Activated CD4-positive, alpha-beta T cell treated with anti-CD3 and anti-CD28 coated beads, Interleukin-2, amount 50 U/mL, for 16 hours (primary cell): ENCODE measurements at regions not wholly inside any gene's neighbourhood (a gene's known extent, or its start where the extent isn't known, plus 50 kb on each side); places are given as distances from the start of the nearest gene placed in this dataset.

ENCODE experiments used
- DNase-seq: peaks from one replicate; pipeline ENCODE4 v3.0.0-alpha.2; 2020

DNA sequence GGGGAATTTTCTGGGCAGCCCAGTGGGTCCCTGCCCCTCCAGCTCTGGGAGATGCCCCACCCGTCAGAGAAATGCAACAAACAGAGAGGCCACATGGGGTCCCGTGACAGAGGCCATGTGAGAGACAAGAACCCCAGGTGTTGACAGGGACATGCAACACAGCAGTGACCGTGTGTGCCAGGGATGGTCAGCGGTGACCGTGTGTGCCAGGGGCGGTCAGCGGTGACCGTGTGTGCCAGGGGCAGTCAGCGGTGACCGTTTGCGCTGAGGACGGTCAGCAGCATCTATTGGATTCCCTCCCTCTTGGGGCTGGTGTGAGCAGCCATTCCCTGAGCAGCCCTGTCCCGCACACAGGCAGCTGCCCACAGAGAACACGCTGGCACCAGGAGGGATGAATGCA lies 146.6 kb upstream of the OTOS start:
- DNase-seq: no peak

GRCh38 chr2:240287496-240288086 lies 147.1 kb upstream of the OTOS start:
- DNase-seq: no peak

DNA sequence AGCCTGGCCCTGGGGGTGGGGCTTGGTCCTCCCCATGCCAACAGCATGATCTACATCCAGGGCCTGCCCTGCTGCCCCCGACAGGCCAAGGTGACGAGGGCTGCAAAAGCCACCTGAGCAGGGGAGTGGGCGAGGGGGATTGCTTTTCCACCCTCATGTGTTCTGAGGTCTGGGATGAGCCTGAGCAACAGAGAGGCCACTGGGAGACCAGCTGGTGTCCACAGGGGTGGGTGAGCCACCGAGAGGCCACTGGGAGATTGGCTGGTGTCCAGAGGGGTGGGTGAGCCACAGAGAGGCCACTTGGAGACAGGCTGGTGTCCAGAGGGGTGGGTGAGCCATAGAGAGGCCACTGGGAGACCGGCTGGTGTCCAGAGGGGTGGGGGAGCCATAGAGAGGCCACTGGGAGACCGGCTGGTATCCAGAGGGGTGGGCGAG lies 147.4 kb upstream of the GPC1 start:
- no peak for DNase-seq

- DNase-seq: no peak
Observed at GRCh38 chr2:240289701-240290431, 145.6 kb upstream of the GPC1 start.

DNA sequence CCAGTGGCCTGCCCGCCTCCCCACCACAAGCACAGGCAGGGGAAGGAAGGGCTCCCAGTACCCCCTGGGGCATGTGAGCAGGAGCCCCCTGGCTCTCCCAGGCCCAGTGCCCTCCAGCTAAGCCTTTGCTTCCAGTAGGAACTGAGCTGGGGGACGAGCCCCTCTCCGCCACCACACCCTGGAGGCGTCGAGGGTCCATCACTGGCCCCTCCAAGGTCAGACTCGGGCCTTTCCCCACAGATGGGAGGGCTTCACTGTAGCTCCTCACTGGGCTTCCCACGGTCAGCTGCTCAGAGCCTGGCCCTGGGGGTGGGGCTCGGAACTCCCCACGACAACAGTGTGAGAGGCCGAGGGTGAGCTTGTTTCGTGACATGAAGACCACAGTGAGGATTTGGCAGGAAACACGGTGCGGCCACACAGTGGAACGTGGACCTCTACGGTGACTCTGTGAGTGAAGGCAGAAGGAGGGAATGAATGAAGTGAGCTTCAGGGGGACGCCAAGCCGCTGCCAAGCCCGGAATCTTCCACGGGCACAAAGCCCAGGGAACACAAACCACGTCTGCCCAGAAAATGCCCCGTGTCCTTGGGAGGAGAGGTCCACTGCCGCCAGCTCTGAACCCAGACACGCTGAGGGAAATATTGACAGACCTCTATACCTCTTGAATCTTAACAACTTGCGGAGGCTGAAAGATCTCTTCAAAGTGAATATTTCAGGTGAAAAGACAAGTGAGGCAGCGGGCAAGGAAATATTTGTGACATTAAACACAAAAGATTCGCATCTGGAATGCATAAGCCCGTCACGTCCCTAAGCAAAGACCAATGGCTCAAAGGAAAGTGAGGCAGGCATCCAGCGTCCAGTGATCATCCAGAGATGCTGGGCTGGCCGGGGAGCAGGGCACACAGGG lies 144.8 kb upstream of the GPC1 start:
- DNase-seq: no peak

DNA sequence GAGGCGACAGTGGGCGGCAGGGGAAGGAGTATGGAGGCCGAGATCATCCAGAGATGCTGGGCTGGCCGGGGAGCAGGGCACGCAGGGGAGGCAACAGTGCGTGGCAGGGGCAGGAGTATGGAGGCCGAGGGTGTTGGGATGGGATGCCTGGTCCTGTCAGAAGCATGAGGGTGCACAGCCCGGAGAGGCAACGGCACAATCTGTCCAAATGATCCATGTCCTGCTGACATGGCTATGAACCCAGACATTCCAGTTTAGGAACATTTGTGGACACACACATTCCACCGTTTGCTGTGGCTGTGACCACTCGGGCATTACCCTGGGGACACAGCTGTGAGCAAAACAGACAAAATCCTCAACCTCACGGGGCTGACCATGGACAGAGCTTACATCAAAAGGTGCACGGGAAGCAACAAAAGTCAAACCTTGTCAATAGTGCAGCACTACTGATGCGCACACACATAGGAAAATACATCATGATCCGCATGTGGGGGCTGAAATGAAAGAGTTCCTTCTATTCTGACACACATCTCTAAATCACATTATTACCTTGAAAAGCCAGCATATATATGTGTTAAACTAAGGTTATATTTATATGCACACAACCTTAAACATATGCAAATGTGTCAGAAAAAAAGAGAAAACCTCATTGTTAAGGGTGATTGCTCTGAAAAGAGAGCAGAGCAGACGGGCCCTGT lies 144.0 kb upstream of the GPC1 start:
- DNase-seq: no peak

DNA sequence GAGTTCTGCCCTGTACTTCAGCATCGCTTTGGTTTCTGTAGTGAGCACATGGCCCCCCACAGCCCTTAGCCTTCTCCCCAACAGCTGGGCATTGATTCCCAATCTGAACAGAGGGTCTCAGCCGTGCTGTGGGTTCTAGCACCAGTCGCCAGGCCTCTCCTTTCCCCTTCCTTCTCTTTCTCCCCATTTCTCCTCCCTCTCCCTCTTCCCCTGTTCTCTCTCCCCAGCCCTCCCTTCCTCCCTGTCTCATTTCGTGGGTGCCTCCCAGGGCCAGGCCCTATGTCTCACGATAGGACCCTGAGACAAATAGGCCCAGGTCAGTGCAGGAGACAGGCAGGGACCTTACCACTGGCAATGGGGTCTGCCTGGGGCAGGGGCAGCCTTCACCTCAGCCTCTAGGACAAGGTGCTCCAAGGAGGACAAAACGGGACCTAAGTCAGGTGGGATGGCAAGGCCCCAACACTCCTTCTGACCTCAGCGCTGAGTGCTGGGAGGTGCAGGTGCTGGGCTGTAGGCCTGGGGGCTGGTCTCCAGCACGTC lies 143.4 kb upstream of the GPC1 start:
- no peak for DNase-seq

DNA sequence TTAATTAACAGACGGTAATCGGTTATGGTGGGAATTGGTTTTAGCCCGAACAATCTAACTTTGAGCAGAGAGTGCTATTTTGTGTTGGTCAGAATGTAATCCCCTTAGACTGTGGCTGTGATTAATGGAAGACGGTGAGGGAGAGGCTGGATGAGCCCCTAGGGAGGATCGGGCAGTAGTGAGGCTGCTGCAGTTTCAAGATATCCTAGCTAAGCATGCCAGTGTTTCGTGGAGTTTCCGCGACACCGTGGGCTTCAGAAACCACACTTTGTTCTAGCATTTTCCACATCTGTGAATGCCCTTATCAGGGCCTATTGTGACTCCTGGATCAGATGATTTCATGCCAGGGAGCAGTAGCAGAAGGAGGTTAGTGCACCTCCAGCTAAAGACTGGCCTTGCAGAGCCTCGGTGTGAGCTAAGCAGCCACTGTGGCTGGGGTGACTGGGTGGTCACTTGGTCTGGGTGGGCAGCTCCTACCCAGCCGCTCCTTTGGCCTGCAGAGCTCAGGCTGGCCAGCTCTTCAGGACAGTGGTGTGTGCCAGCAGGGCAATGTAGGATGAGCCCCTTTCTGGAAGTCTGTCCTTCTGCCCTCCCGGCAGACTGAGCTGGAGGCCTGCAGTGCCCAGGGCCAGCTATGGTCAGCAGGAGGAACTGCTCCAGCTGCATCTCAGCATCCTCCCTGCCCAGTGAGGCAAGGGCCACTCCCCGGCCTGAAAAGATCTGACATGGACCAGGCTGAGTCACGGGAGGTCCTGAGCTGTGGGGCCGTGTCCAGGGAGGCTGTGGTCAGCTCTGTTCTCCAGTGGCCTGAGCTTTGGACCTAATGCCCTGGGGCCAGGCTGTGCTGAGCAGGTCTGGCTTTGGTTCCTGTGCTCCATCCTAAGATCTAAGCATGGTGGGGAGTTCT lies 142.6 kb upstream of the GPC1 start:
- no peak for DNase-seq

DNA sequence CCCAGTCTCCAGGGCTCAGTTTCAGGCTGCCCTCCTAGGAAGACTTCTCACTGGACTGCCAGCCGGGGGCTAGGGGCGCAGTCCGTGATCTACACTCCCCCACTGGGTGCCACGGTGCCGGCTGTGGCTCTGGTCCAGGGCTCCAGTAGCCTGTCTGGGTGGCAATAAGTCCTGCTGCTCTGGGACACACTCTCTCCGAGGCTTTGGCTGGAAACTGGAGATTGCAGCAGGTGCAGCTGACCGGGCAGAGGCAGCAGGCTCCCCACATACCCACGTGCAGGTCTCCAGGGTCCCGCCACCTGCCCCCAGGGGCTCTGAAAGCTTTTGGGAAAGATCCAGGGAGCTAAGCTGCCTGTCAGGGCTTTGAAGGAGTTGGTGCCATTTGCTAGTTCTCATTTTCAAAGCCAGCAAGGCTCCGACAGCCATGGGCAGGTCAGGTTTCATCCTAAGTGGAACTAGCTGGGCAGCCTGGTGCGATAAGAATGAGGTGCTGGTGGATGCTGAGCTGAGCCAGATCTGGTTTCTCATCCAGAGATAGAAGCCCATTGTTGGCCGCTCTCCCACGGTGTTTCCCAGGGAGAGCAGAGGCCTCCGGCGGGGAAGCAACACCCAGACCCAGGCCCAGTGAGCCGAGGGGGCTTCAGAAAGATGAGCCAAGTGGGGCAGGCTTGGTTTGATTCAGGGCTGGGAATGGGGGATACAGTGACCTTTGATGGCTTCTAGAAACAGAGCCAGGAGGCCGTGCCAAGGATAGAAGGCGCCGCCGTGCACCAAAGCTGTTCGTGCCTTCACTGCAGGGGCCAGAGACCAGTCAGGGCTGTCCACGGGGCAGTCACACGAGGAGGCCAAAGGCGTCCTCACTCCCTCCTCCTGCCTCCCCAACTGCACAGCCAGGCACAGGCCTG lies 141.7 kb upstream of the GPC1 start:
- DNase-seq: no peak

DNA sequence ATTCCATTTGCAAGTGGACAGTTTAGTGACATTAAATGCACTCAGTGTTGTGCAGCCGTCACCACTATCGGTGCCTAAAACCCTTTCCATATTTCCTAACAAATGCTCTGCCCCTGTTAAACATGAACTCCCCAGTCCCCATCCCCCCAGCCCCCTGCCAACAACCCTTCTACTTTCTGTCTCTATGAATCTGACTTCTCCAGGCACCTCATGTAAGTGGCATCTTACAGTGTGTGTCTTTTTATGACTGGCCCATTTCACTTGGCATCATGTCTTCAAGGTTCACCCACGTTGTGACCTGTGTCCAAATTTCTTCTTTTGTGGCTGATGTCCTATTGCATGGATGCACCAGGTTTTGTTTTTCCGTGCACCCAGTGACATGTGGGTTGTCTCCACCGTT lies 140.9 kb upstream of the GPC1 start:
- DNase-seq: no peak

GRCh38 chr2:240295256-240296103 lies 140.0 kb upstream of the GPC1 start:
- no peak for DNase-seq

- DNase-seq: no peak
Observed at GRCh38 chr2:240296104-240296406, 139.4 kb upstream of the GPC1 start.

GRCh38 chr2:240296476-240297255 lies 138.8 kb upstream of the GPC1 start:
- DNase-seq: no peak

GRCh38 chr2:240297256-240298116 lies 138.0 kb upstream of the GPC1 start:
- DNase-seq: no peak

DNA sequence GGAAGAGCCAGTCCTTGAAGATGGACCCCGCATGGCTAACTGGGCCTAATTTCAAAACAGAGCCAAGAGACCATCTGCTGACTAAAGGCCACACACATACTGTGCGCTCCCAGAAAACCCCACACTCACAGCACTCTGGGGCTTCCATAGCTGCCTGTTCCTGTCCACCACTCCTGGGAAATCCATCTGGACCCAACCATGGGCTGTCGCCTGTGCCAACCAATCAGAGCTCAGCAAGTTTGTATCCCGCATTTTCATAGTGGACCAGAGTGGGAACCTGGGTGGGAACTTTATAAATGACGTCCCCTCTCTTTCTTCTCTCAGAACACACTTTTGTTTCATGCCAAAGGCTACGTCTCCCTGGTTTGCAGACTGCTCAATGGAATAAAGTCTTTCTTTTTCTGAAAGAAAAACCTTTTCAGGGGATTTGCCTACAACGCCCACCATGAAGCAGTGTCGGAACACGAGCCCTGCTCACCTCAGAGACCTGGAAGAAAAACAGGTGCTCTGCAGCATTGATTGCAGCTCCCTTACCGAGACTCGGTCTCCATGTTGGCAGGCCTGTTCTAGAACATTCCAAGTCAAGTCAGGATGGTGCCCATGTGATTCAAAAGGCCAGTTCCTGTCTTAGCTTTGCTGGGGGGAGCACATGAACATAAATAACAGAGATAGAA lies 137.2 kb upstream of the GPC1 start:
- DNase-seq: no peak

DNA sequence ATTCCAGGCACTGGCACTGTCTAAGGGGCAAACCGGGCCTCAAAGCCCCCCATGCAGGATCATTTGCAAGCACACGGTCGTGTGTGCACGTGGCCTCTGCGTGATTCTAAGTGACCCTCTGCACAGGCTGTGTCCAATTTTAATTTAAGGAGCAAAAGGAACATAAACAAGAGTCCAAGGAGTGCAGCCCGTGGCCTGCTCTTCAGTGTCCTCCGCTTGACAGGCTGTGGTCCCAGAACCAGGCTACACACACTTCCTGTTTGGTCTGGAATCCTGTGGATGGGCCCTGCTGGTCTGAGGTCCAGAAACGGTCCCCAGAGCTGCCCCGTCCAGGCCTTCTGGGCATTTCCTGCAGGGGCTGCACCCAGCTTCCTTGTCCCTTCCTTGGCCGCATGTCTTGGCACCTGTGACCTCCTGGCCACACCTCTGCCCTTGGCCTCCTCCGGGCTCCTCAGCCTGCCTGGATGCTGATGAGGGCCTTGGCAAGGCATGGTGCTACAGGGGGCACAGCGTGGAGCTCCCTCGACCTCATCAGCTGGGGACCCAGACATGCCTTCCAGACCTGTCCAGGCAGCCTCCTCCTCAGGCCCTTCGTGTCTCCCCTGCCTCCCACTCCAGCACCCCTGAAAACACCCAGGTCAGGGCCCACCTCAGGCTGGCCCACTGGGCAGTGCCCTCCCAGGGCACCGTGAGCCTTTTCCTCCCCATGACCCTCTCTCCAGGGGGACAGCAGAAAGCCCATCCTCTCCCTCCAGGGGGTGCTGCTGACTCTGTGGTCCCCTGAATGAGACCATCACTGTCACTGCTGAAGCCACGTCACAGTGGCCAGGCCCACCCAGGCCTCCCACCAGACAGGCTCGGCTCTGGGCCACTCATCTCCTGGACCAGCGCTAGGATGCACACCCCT lies 136.4 kb upstream of the GPC1 start:
- DNase-seq: no peak
